Activated T-helper 1 cell treated with anti-CD3 and anti-CD28 coated beads, Interleukin-12 subunit alpha, Interleukin-12 subunit beta, Interleukin-2, Interleukin-4 antibody, amounts not matched to agents 30 ng/mL and 10 ng/mL and 1 ng/mL, durations not matched to agents 14 hours and 24 hours and 36 hours (primary cell): ENCODE measurements at regions not wholly inside any gene's neighbourhood (a gene's known extent, or its start where the extent isn't known, plus 50 kb on each side); places are given as distances from the start of the nearest gene placed in this dataset.
"Not testable (repeated sequence)": the region's sequence is repeated elsewhere in the genome, so short reads cannot be mapped to it uniquely, and the experiment has no call there.

Experiments used
- DNase-seq: peaks from one replicate; pipeline ENCODE4 v3.0.0; 2021; ENCODE audit warnings: low spot score
- H3K27ac Mint-ChIP-seq: one replicate; pipeline ENCODE4 v1.8.0; 2021; ENCODE audit warnings: mild to moderate bottlenecking, mixed read lengths
- H3K27me3 Mint-ChIP-seq: one replicate; pipeline ENCODE4 v1.8.0; 2022; ENCODE audit warnings: mild to moderate bottlenecking, moderate library complexity, mixed read lengths; ENCODE audit not compliant: insufficient read depth
- H3K36me3 Mint-ChIP-seq: one replicate; pipeline ENCODE4 v1.8.0; 2021; ENCODE audit warnings: low read depth, mixed read lengths
- H3K4me1 Mint-ChIP-seq: one replicate; pipeline ENCODE4 v1.8.0; 2021; ENCODE audit warnings: low read depth, mixed read lengths
- H3K4me3 Mint-ChIP-seq: one replicate; pipeline ENCODE4 v1.8.0; 2021; ENCODE audit warnings: mild to moderate bottlenecking, moderate library complexity, mixed read lengths
- H3K9me3 Mint-ChIP-seq: one replicate; pipeline ENCODE4 v1.8.0; 2021; ENCODE audit warnings: mixed read lengths
- intact Hi-C: fragments of 100-400 bp; cut with micrococcal nuclease; formaldehyde crosslinking; loops from one replicate; pipeline ENCODE4 v1.15.1; 2024

GRCh38 chr1:214095896-214096295 is 108.1 kb downstream of the PROX1 start:
- H3K27me3 Mint-ChIP-seq, intact Hi-C loops, DNase-seq, H3K4me1 Mint-ChIP-seq, H3K4me3 Mint-ChIP-seq, H3K27ac Mint-ChIP-seq, H3K9me3 Mint-ChIP-seq, H3K36me3 Mint-ChIP-seq: not testable (repeated sequence)

- no peak for DNase-seq
- intact Hi-C loops: no loop called here
- no peaks in the 10 kb centered on the region for H3K9me3 Mint-ChIP-seq
- H3K27me3 Mint-ChIP-seq: no peaks in the 10 kb centered on the region
- H3K4me1 Mint-ChIP-seq: no peaks in the 10 kb centered on the region
- no peak overlapping the region for H3K4me3 Mint-ChIP-seq
- no peaks in the 10 kb centered on the region for H3K36me3 Mint-ChIP-seq
- H3K27ac Mint-ChIP-seq: no peak overlapping the region
These were observed 113.5 kb downstream of the PROX1 start for GRCh38 chr1:214101246-214101645.

- no peaks in the 10 kb centered on the region for H3K4me1 Mint-ChIP-seq
- no peaks in the 10 kb centered on the region for H3K9me3 Mint-ChIP-seq
- no peaks in the 10 kb centered on the region for H3K36me3 Mint-ChIP-seq
- no peak overlapping the region for H3K4me3 Mint-ChIP-seq
- no peak overlapping the region for H3K27ac Mint-ChIP-seq
- DNase-seq: no peak
- intact Hi-C loops: no loop called here
- H3K27me3 Mint-ChIP-seq: no peaks in the 10 kb centered on the region
These were observed 114.1 kb downstream of the PROX1 start for GRCh38 chr1:214101828-214102227.

GRCh38 chr1:214102907-214103306 is 115.1 kb downstream of the PROX1 start:
- no peaks in the 10 kb centered on the region for H3K27me3 Mint-ChIP-seq
- no peaks in the 10 kb centered on the region for H3K36me3 Mint-ChIP-seq
- H3K9me3 Mint-ChIP-seq: no peaks in the 10 kb centered on the region
- no peak for DNase-seq
- H3K4me1 Mint-ChIP-seq: no peaks in the 10 kb centered on the region
- H3K27ac Mint-ChIP-seq: no peak overlapping the region
- intact Hi-C loops: no loop called here
- H3K4me3 Mint-ChIP-seq: no peak overlapping the region

GRCh38 chr1:214103778-214104177 is 116.0 kb downstream of the PROX1 start:
- no peaks in the 10 kb centered on the region for H3K4me1 Mint-ChIP-seq
- no peak overlapping the region for H3K4me3 Mint-ChIP-seq
- intact Hi-C loops: no loop called here
- H3K27me3 Mint-ChIP-seq: no peaks in the 10 kb centered on the region
- no peak overlapping the region for H3K27ac Mint-ChIP-seq
- H3K9me3 Mint-ChIP-seq: no peaks in the 10 kb centered on the region
- no peaks in the 10 kb centered on the region for H3K36me3 Mint-ChIP-seq
- DNase-seq: no peak

- Mint-ChIP-seq H3K4me1 (no peaks in the 10 kb centered on the region), H3K36me3 (no peaks in the 10 kb centered on the region), H3K9me3 (no peaks in the 10 kb centered on the region), H3K4me3 (no peak overlapping the region), H3K27ac (no peak overlapping the region), H3K27me3 (no peaks in the 10 kb centered on the region)
- intact Hi-C loops: no loop called here
- no peak for DNase-seq
These were observed 118.6 kb downstream of the PROX1 start for GRCh38 chr1:214106375-214106774.

GRCh38 chr1:214107322-214108096 is 119.7 kb downstream of the PROX1 start:
- no peak overlapping the region for H3K27ac Mint-ChIP-seq
- intact Hi-C loops: no loop called here
- H3K4me1 Mint-ChIP-seq: no peaks in the 10 kb centered on the region

GRCh38 chr1:214108097-214108446 is 120.3 kb downstream of the PROX1 start:
- no peak for DNase-seq
- Mint-ChIP-seq H3K4me3 (no peak overlapping the region), H3K4me1 (no peaks in the 10 kb centered on the region), H3K27me3 (no peaks in the 10 kb centered on the region), H3K36me3 (no peaks in the 10 kb centered on the region), H3K9me3 (no peaks in the 10 kb centered on the region), H3K27ac (no peak overlapping the region)
- intact Hi-C loops: no loop called here

More at GRCh38 chr1:214107322-214108096, 119.7 kb downstream of the PROX1 start:
- Mint-ChIP-seq H3K36me3 (no peaks in the 10 kb centered on the region), H3K27me3 (no peaks in the 10 kb centered on the region), H3K4me3 (no peak overlapping the region), H3K9me3 (no peaks in the 10 kb centered on the region)
- DNase-seq: no peak

GRCh38 chr1:214111796-214112195 is 124.0 kb downstream of the PROX1 start:
- H3K9me3 Mint-ChIP-seq: peaks cover 2% of the 10 kb centered on the region

GRCh38 chr1:214116258-214116657 is 128.5 kb downstream of the PROX1 start:
- intact Hi-C loops: no loop called here
- H3K27ac Mint-ChIP-seq: no peak overlapping the region
- no peak overlapping the region for H3K4me3 Mint-ChIP-seq
- H3K27me3 Mint-ChIP-seq: no peaks in the 10 kb centered on the region
- peaks cover 25% of the 10 kb centered on the region for H3K9me3 Mint-ChIP-seq
- no peak for DNase-seq
- no peaks in the 10 kb centered on the region for H3K36me3 Mint-ChIP-seq
- no peaks in the 10 kb centered on the region for H3K4me1 Mint-ChIP-seq

More at GRCh38 chr1:214111796-214112195, 124.0 kb downstream of the PROX1 start:
- no peak overlapping the region for H3K27ac Mint-ChIP-seq
- DNase-seq: no peak
- intact Hi-C loops: no loop called here
- no peaks in the 10 kb centered on the region for H3K27me3 Mint-ChIP-seq
- H3K4me1 Mint-ChIP-seq: no peaks in the 10 kb centered on the region
- no peaks in the 10 kb centered on the region for H3K36me3 Mint-ChIP-seq
- H3K4me3 Mint-ChIP-seq: no peak overlapping the region

- intact Hi-C loops: no loop called here
- no peak overlapping the region for H3K4me3 Mint-ChIP-seq
- H3K9me3 Mint-ChIP-seq: peaks cover 25% of the 10 kb centered on the region
- no peaks in the 10 kb centered on the region for H3K4me1 Mint-ChIP-seq
- no peak for DNase-seq
- H3K27ac Mint-ChIP-seq: no peak overlapping the region
- no peaks in the 10 kb centered on the region for H3K36me3 Mint-ChIP-seq
- no peaks in the 10 kb centered on the region for H3K27me3 Mint-ChIP-seq
These were observed 130.0 kb downstream of the PROX1 start for GRCh38 chr1:214117780-214118179.

GRCh38 chr1:214120191-214120590 is 132.4 kb downstream of the PROX1 start:
- no peak overlapping the region for H3K4me3 Mint-ChIP-seq

GRCh38 chr1:214120951-214121350 is 133.2 kb downstream of the PROX1 start:
- no peak for DNase-seq
- no peaks in the 10 kb centered on the region for H3K36me3 Mint-ChIP-seq
- peaks cover 25% of the 10 kb centered on the region for H3K9me3 Mint-ChIP-seq
- no peaks in the 10 kb centered on the region for H3K4me1 Mint-ChIP-seq
- H3K27ac Mint-ChIP-seq: no peak overlapping the region
- H3K27me3 Mint-ChIP-seq: no peaks in the 10 kb centered on the region
- H3K4me3 Mint-ChIP-seq: no peak overlapping the region
- intact Hi-C loops: no loop called here

More at GRCh38 chr1:214120191-214120590, 132.4 kb downstream of the PROX1 start:
- Mint-ChIP-seq H3K36me3 (no peaks in the 10 kb centered on the region), H3K27ac (no peak overlapping the region), H3K4me1 (no peaks in the 10 kb centered on the region), H3K27me3 (no peaks in the 10 kb centered on the region), H3K9me3 (peaks cover 25% of the 10 kb centered on the region)
- no peak for DNase-seq
- intact Hi-C loops: no loop called here

- Mint-ChIP-seq H3K4me3 (no peak overlapping the region), H3K27ac (no peak overlapping the region), H3K4me1 (no peaks in the 10 kb centered on the region), H3K9me3 (peaks cover 21% of the 10 kb centered on the region), H3K36me3 (no peaks in the 10 kb centered on the region), H3K27me3 (peaks cover 5% of the 10 kb centered on the region)
- no peak for DNase-seq
- intact Hi-C loops: loop anchor here (2.0 kb wide), 1 partner anchor 877 kb away; no protein-coding TSS in a partner anchor
These were observed 134.3 kb downstream of the PROX1 start for GRCh38 chr1:214122110-214122509.
